A549 (cell line): ENCODE measurements at regions not wholly inside any gene's neighbourhood (a gene's known extent, or its start where the extent isn't known, plus 50 kb on each side); places are given as distances from the start of the nearest gene placed in this dataset.

ENCODE experiments used
- ATAC-seq, 2 experiments: fragments of 200-7000 bp in 1 of 2; fragments of >200 bp in 1 of 2; cut with Nextera tagmentation in 1 of 2; cut with Tn5 transposase in 1 of 2; 3 replicates each; pipeline versions ENCODE4 v1.8.0 to v1.9.1; 2018 to 2020; ENCODE audit warnings: mild to moderate bottlenecking in 1 of 2, moderate library complexity in 1 of 2
- CTCF ChIA-PET: fragments of 300-600 bp; sonication (Branson Sonifier 250); formaldehyde crosslinking; extraction: SDS; loops from one replicate; lab custom pipeline; 2021; ENCODE audit warnings: antibody characterized with exemption, inconsistent platforms; lab: Yijun Ruan, JAX
- POLR2A ChIA-PET: fragments of 350-600 bp; formaldehyde crosslinking; extraction: SDS; loops from one replicate; lab custom pipeline; 2021; ENCODE audit warnings: antibody characterized with exemption, inconsistent platforms; lab: Yijun Ruan, JAX
- DNase-seq, 2 experiments: peaks; one replicate each; pipeline versions ENCODE4 v3.0.0 to v3.0.0-alpha.2; 2011 to 2016; ENCODE audit warnings: low read depth in 1 of 2, low spot score in 1 of 2
- FAIRE-seq: peaks from 2 replicates; lab custom pipeline; 2011; peaks lifted over from hg19 to GRCh38; lab: Jason Lieb, UNC
- H3K27ac ChIP-seq, 2 experiments: fragments of >200 bp; sonication (Bioruptor Twin); formaldehyde crosslinking; 3 replicates each; pipeline ENCODE4 v1.5.1; 2016 to 2017
- H3K4me1 ChIP-seq: fragments of >200 bp; sonication (Bioruptor Twin); formaldehyde crosslinking; 3 replicates; pipeline ENCODE4 v1.6.1; 2016
- H3K4me2 ChIP-seq: fragments of >200 bp; sonication (Bioruptor Twin); formaldehyde crosslinking; 3 replicates; pipeline ENCODE4 v1.6.1; 2016
- H3K4me3 ChIP-seq: fragments of >200 bp; sonication (Bioruptor Twin); formaldehyde crosslinking; 3 replicates; pipeline ENCODE4 v1.5.1; 2016
- H3K9me3 ChIP-seq: fragments of >200 bp; sonication (Bioruptor Twin); formaldehyde crosslinking; 3 replicates; pipeline ENCODE4 v1.6.1; 2016
- BCL3 ChIP-seq: fragments of >200 bp; sonication (Bioruptor Twin); formaldehyde crosslinking; IDR thresholded peaks from 3 replicates; pipeline ENCODE4 v1.6.1; 2016
- CHD2 ChIP-seq: fragments of 150-350 bp; IDR thresholded peaks from 2 replicates; pipeline ENCODE4 v1.6.1; 2014; ENCODE audit warnings: low read length; ENCODE audit not compliant: partially characterized antibody
- CHD4 ChIP-seq: fragments of 200-600 bp; sonication (generic); IDR thresholded peaks from 2 replicates; pipeline ENCODE4 v1.6.1; 2016; ENCODE audit warnings: antibody characterized with exemption, mild to moderate bottlenecking, borderline replicate concordance
- EP300 ChIP-seq, 2 experiments: fragments of >200 bp; sonication (Bioruptor Twin); formaldehyde crosslinking; IDR thresholded peaks; 2 replicates in 1 of 2; 3 replicates in 1 of 2; pipeline ENCODE4 v1.6.1; 2016 to 2017
- ESRRA ChIP-seq: fragments of 150-350 bp; IDR thresholded peaks from 2 replicates; pipeline ENCODE4 v1.6.1; 2014; ENCODE audit warnings: mild to moderate bottlenecking, low read length, borderline replicate concordance
- FOSB ChIP-seq: fragments of 250-450 bp; sonication (Bioruptor Pico); IDR thresholded peaks from 2 replicates; pipeline ENCODE4 v1.5.0; 2020; ENCODE audit warnings: mild to moderate bottlenecking, moderate library complexity
- FOXS1 ChIP-seq: fragments of 250-450 bp; sonication (Bioruptor Pico); IDR thresholded peaks from 2 replicates; pipeline ENCODE4 v1.5.0; 2020; ENCODE audit warnings: mild to moderate bottlenecking, moderate library complexity
- HDAC2 ChIP-seq: fragments of 200-600 bp; sonication (generic); IDR thresholded peaks from 2 replicates; pipeline ENCODE4 v1.6.1; 2016
- HES2 ChIP-seq: fragments of >200 bp; sonication (Bioruptor Twin); formaldehyde crosslinking; IDR thresholded peaks from 2 replicates; pipeline ENCODE4 v1.6.1; 2016
- HOXA7 ChIP-seq: fragments of 250-450 bp; sonication (Bioruptor Pico); IDR thresholded peaks from 2 replicates; pipeline ENCODE4 v1.5.0; 2020; ENCODE audit warnings: mild to moderate bottlenecking, moderate library complexity
- HOXB13 ChIP-seq: fragments of 250-450 bp; sonication (Bioruptor Pico); IDR thresholded peaks from 2 replicates; pipeline ENCODE4 v1.5.0; 2020; ENCODE audit warnings: low read depth, mild to moderate bottlenecking, moderate library complexity
- HOXB5 ChIP-seq: fragments of 250-450 bp; sonication (Bioruptor Pico); IDR thresholded peaks from 2 replicates; pipeline ENCODE4 v1.5.0; 2020; ENCODE audit warnings: mild to moderate bottlenecking, moderate library complexity
- JUN ChIP-seq, 2 experiments: fragments of >200 bp; sonication (Bioruptor Twin); formaldehyde crosslinking; IDR thresholded peaks; 2 replicates in 1 of 2; 3 replicates in 1 of 2; pipeline ENCODE4 v1.6.1; 2016 to 2017
- MAFK ChIP-seq: fragments of 450-650 bp; IDR thresholded peaks from 2 replicates; pipeline ENCODE4 v1.6.1; 2014; ENCODE audit not compliant: partially characterized antibody
- NFE2L2 ChIP-seq: fragments of 150-350 bp; conservative IDR thresholded peaks from 2 replicates; pipeline ENCODE4 v1.6.1; 2014; ENCODE audit warnings: low read length
- NPAS2 ChIP-seq: fragments of 250-450 bp; sonication (Bioruptor Pico); IDR thresholded peaks from 2 replicates; pipeline ENCODE4 v1.8.0; 2022; ENCODE audit warnings: mild to moderate bottlenecking, moderate library complexity, borderline replicate concordance
- POLR2A ChIP-seq: IDR thresholded peaks from 2 replicates; pipeline ENCODE4 v1.6.1; 2012; ENCODE audit warnings: mild to moderate bottlenecking, low read length
- RAD21 ChIP-seq, 2 experiments: fragments of >200 bp in 1 of 2; sonication (Bioruptor Twin) in 1 of 2; formaldehyde crosslinking in 1 of 2; IDR thresholded peaks in 1 of 2; conservative IDR thresholded peaks in 1 of 2; 2 replicates in 1 of 2; 3 replicates in 1 of 2; pipeline ENCODE4 v1.6.1; 2012 to 2018; ENCODE audit warnings: inconsistent platforms in 1 of 2
- RARB ChIP-seq: fragments of 250-450 bp; sonication (Bioruptor Pico); IDR thresholded peaks from 2 replicates; pipeline ENCODE4 v1.8.0; 2021; ENCODE audit warnings: mild to moderate bottlenecking, moderate library complexity
- RCOR1 ChIP-seq: fragments of 150-350 bp; IDR thresholded peaks from 2 replicates; pipeline ENCODE4 v1.6.1; 2014; ENCODE audit warnings: antibody characterized with exemption, low read length, low read depth
- RFX5 ChIP-seq: fragments of 450-650 bp; IDR thresholded peaks from 2 replicates; pipeline ENCODE4 v1.7.1; 2014; ENCODE audit warnings: antibody characterized with exemption, mild to moderate bottlenecking, moderate library complexity
- SMC3 ChIP-seq: fragments of >200 bp; sonication (Bioruptor Twin); formaldehyde crosslinking; IDR thresholded peaks from 3 replicates; pipeline ENCODE4 v1.6.1; 2018; ENCODE audit warnings: inconsistent platforms
- ZC3H11A ChIP-seq: fragments of 450-650 bp; IDR thresholded peaks from 2 replicates; pipeline ENCODE4 v1.6.1; 2014; ENCODE audit warnings: antibody characterized with exemption, mild to moderate bottlenecking
- ZNF302 ChIP-seq: fragments of 250-450 bp; sonication (Bioruptor Pico); IDR thresholded peaks from 2 replicates; pipeline ENCODE4 v1.9.0; 2021; ENCODE audit warnings: inconsistent platforms, mild to moderate bottlenecking, moderate library complexity
- WGBS: methylation state at CpG from one replicate; pipeline ENCODE4 v1.1.6; 2017; ENCODE audit errors: missing lambda C conversion rate; 5-methylcytosine and 5-hydroxymethylcytosine counted together
- TF ChIP-seq, protein P1 (sequence below): IDR thresholded peaks from 2 replicates; pipeline ENCODE4 v1.6.1; 2012; ENCODE audit warnings: low read depth, borderline replicate concordance
- TF ChIP-seq, protein P2 (sequence below): fragments of 250-450 bp; sonication (Bioruptor Pico); IDR thresholded peaks from 2 replicates; pipeline ENCODE4 v1.5.0; 2021; ENCODE audit warnings: mild to moderate bottlenecking, moderate library complexity, borderline replicate concordance
- TF ChIP-seq, protein P3 (sequence below): IDR thresholded peaks from 2 replicates; pipeline ENCODE4 v1.6.1; 2012

GRCh38 chr4:66899422-66900065 is 645.8 kb downstream of the CENPC start:
- WGBS = 59% methylated on average over 4 of the region's 26 CpGs
- TF ChIP-seq CHD4 = no peak
- TF ChIP-seq FOXS1 = no peak
- TF ChIP-seq MAFK = no peak
- no peak for TF ChIP-seq ESRRA
- TF ChIP-seq, protein P1, sequence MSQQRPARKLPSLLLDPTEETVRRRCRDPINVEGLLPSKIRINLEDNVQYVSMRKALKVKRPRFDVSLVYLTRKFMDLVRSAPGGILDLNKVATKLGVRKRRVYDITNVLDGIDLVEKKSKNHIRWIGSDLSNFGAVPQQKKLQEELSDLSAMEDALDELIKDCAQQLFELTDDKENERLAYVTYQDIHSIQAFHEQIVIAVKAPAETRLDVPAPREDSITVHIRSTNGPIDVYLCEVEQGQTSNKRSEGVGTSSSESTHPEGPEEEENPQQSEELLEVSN = no peak
- no peak for TF ChIP-seq ZC3H11A
- TF ChIP-seq EP300 (IDR thresholded peaks at IDR 0.05) = no peak
- no peak for TF ChIP-seq FOSB (CRISPR knock-in tag)
- TF ChIP-seq CHD2 = no peak
- TF ChIP-seq HOXA7 (CRISPR knock-in tag) = no peak
- no peak for TF ChIP-seq RARB (CRISPR knock-in tag)
- no peak for TF ChIP-seq HOXB13 (CRISPR knock-in tag)
- TF ChIP-seq HES2 = no peak
- TF ChIP-seq RCOR1 = no peak
- TF ChIP-seq, protein P2, sequence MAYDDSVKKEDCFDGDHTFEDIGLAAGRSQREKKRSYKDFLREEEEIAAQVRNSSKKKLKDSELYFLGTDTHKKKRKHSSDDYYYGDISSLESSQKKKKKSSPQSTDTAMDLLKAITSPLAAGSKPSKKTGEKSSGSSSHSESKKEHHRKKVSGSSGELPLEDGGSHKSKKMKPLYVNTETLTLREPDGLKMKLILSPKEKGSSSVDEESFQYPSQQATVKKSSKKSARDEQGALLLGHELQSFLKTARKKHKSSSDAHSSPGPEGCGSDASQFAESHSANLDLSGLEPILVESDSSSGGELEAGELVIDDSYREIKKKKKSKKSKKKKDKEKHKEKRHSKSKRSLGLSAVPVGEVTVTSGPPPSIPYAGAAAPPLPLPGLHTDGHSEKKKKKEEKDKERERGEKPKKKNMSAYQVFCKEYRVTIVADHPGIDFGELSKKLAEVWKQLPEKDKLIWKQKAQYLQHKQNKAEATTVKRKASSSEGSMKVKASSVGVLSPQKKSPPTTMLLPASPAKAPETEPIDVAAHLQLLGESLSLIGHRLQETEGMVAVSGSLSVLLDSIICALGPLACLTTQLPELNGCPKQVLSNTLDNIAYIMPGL (CRISPR knock-in tag) = no peak

DNA sequence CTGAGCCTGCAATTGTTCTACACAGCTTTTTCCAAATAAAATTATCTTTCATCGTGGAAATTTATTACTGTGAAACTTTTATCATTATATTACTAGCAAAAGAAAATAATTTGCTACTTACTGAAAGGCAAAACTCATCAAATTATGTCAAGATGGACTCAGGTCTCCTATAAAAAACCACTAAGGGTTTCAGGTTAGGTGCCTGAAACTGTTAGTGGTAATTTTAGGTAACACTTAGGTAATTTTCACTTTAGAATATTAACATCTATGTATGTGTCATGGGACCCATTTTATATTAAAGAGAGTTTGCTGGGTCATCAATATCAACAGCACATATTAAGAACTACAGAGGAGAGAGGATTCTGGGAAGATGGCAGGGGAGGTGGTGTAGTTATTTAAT is 651.5 kb downstream of the CENPC start:
- Histone ChIP-seq H3K4me2 (no peak overlapping the region), H3K27ac (no peak overlapping the region), H3K9me3 (no peaks in the 10 kb centered on the region), H3K4me3 (no peak overlapping the region), H3K4me1 (no peaks in the 10 kb centered on the region)
- CTCF ChIA-PET = no interaction called here
- ATAC-seq (no peak), DNase-seq (no peak), FAIRE-seq (no peak)
- TF ChIP-seq HOXB5 = no peak
- TF ChIP-seq BCL3 = no peak
- POLR2A ChIA-PET = no interaction called here
- WGBS = 31% methylated on average over 1 of the region's 1 CpG

More at GRCh38 chr4:66899422-66900065, 645.8 kb downstream of the CENPC start:
- Histone ChIP-seq H3K4me2 (no peak overlapping the region), H3K4me1 (no peaks in the 10 kb centered on the region), H3K9me3 (no peaks in the 10 kb centered on the region), H3K4me3 (no peak overlapping the region), H3K27ac (no peak overlapping the region)
- ATAC-seq (no peak), FAIRE-seq (no peak), DNase-seq (no peak)
- ChIA-PET POLR2A (no interaction called here), CTCF (no interaction called here)

- ChIA-PET POLR2A (no interaction called here), CTCF (no interaction called here)
- ATAC-seq (no peak), DNase-seq (no peak), FAIRE-seq (no peak)
- Histone ChIP-seq H3K9me3 (no peaks in the 10 kb centered on the region), H3K4me1 (no peaks in the 10 kb centered on the region), H3K27ac (no peak overlapping the region), H3K4me3 (no peak overlapping the region), H3K4me2 (no peak overlapping the region)
- TF ChIP-seq HDAC2 (no peak), NFE2L2 (no peak), JUN (IDR thresholded peaks at IDR 0.05) (no peak), NPAS2 (CRISPR knock-in tag) (no peak), EP300 (IDR thresholded peaks at IDR 0.05) (no peak), RCOR1 (no peak), BCL3 (no peak), ZC3H11A (no peak), POLR2A (no peak), RFX5 (no peak), SMC3 (no peak), RAD21 (conservative IDR thresholded peaks at IDR 0.05 in 1 of 2, IDR thresholded peaks at IDR 0.05 in 1 of 2) (no peak), ZNF302 (CRISPR knock-in tag) (no peak)
- TF ChIP-seq, protein P3, sequence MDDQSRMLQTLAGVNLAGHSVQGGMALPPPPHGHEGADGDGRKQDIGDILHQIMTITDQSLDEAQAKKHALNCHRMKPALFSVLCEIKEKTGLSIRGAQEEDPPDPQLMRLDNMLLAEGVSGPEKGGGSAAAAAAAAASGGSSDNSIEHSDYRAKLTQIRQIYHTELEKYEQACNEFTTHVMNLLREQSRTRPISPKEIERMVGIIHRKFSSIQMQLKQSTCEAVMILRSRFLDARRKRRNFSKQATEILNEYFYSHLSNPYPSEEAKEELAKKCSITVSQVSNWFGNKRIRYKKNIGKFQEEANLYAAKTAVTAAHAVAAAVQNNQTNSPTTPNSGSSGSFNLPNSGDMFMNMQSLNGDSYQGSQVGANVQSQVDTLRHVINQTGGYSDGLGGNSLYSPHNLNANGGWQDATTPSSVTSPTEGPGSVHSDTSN = no peak
- 20% methylated on average over 1 of the region's 1 CpG for WGBS
Measured at GRCh38 chr4:66887061-66887460, 658.2 kb downstream of the CENPC start.
